Activated CD4-positive, alpha-beta T cell treated with anti-CD3 and anti-CD28 coated beads, Interleukin-2, Interleukin-4, amounts not matched to agents 100 ng/mL and 50 ng/mL, durations not matched to agents 16 hours and 8 hours (primary cell): ENCODE measurements at regions not wholly inside any gene's neighbourhood (a gene's known extent, or its start where the extent isn't known, plus 50 kb on each side); places are given as distances from the start of the nearest gene placed in this dataset.

ENCODE experiments used
- DNase-seq: peaks from one replicate; pipeline ENCODE4 v3.0.0-alpha.2; 2020; ENCODE audit warnings: low spot score

- no peak for DNase-seq
Measured at GRCh38 chr4:23245203-23245832, 552.6 kb downstream of the GBA3 start.

GRCh38 chr4:23242962-23243361 is 550.2 kb downstream of the GBA3 start:
- DNase-seq = no peak

- no peak for DNase-seq
Measured at GRCh38 chr4:23241408-23241807, 548.7 kb downstream of the GBA3 start.

- DNase-seq = no peak
Measured at GRCh38 chr4:23238848-23239247, 546.1 kb downstream of the GBA3 start.

- DNase-seq = no peak
Measured at GRCh38 chr4:23237771-23238170, 545.0 kb downstream of the GBA3 start.

GRCh38 chr4:23235628-23236390 is 543.1 kb downstream of the GBA3 start:
- DNase-seq = no peak

- no peak for DNase-seq
Measured at GRCh38 chr4:23234716-23235115, 542.0 kb downstream of the GBA3 start.

- no peak for DNase-seq
Measured at GRCh38 chr4:23234018-23234417, 541.3 kb downstream of the GBA3 start.

GRCh38 chr4:23233596-23233995 is 540.9 kb downstream of the GBA3 start:
- DNase-seq = no peak

GRCh38 chr4:23232987-23233386 is 540.2 kb downstream of the GBA3 start:
- no peak for DNase-seq

GRCh38 chr4:23225564-23225963 is 532.8 kb downstream of the GBA3 start:
- DNase-seq = no peak

- DNase-seq = no peak
Measured at GRCh38 chr4:23224684-23225420, 532.1 kb downstream of the GBA3 start.

GRCh38 chr4:23220911-23221310 is 528.2 kb downstream of the GBA3 start:
- no peak for DNase-seq

GRCh38 chr4:23219779-23220408 is 527.2 kb downstream of the GBA3 start:
- DNase-seq = no peak

GRCh38 chr4:23213198-23213597 is 520.5 kb downstream of the GBA3 start:
- DNase-seq = no peak

- no peak for DNase-seq
Measured at GRCh38 chr4:23212558-23212957, 519.8 kb downstream of the GBA3 start.

GRCh38 chr4:23207059-23207458 is 514.3 kb downstream of the GBA3 start:
- no peak for DNase-seq

- DNase-seq = no peak
Measured at GRCh38 chr4:23202712-23203247, 510.0 kb downstream of the GBA3 start.

- DNase-seq = no peak
Measured at GRCh38 chr4:23194751-23195150, 502.0 kb downstream of the GBA3 start.

- DNase-seq = no peak
Measured at GRCh38 chr4:23174179-23174578, 481.4 kb downstream of the GBA3 start.

GRCh38 chr4:23171976-23172375 is 479.2 kb downstream of the GBA3 start:
- DNase-seq = no peak

GRCh38 chr4:23169608-23170311 is 477.0 kb downstream of the GBA3 start:
- no peak for DNase-seq
